GM12892 (cell line): ENCODE measurements at regions not wholly inside any gene's neighbourhood (a gene's known extent, or its start where the extent isn't known, plus 50 kb on each side); places are given as distances from the start of the nearest gene placed in this dataset.

Experiments used
- POLR2A ChIP-seq: IDR thresholded peaks from 2 replicates; pipeline ENCODE4 v1.6.1; 2011; ENCODE audit warnings: low read depth, low read length, control low read depth
- POLR2AphosphoS5 ChIP-seq: IDR thresholded peaks from 2 replicates; pipeline ENCODE4 v1.6.1; 2011; ENCODE audit warnings: low read depth, low read length, control low read depth

DNA sequence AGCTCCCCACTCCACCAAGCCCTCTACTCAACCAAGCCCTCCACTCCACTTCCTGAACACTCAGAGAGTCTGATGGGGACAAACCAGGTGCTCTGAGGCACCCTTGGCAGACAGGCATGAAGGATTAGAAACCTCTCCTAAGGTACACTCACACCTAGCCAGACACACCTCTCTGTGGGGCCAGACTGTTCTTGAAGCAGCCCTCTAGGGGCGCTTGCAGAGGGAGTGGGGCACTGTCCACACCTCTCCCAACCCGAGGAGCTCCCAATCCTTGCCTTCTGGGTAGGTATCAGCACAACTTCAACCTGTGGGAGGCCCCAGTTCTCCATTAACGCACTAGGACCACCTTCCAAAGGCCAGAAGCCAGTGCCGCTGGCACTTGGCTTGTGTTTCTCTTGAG, 108.7 kb upstream of the VSTM2B start:
- TF ChIP-seq POLR2A (no peak), POLR2AphosphoS5 (no peak)
